ENCODE measurements at regions not wholly inside any gene's neighbourhood (a gene's known extent, or its start where the extent isn't known, plus 50 kb on each side); places are given as distances from the start of the nearest gene placed in this dataset.

GRCh38 chr6:118761645-118762044, 110.3 kb upstream of the CEP85L start:
- TF ChIP-seq CTCF (IDR thresholded peaks at IDR 0.05; ENCODE audit: borderline replicate concordance, insufficient read depth, low read depth, low read length): no peak
- H3K4me3 ChIP-seq (ENCODE audit: low read depth, low read length): no peak overlapping the region

GRCh38 chr6:118758946-118759345, 107.6 kb upstream of the CEP85L start:
- TF ChIP-seq CTCF (IDR thresholded peaks at IDR 0.05; ENCODE audit: borderline replicate concordance, insufficient read depth, low read depth, low read length): no peak
- H3K4me3 ChIP-seq (ENCODE audit: low read depth, low read length): no peak overlapping the region

GRCh38 chr6:118755941-118756646, 104.7 kb upstream of the CEP85L start:
- H3K4me3 ChIP-seq (ENCODE audit: low read depth, low read length): no peak overlapping the region
- no peak for TF ChIP-seq CTCF (IDR thresholded peaks at IDR 0.05; ENCODE audit: borderline replicate concordance, insufficient read depth, low read depth, low read length)

GRCh38 chr6:118752803-118753202, 101.4 kb upstream of the CEP85L start:
- no peak for TF ChIP-seq CTCF (IDR thresholded peaks at IDR 0.05; ENCODE audit: borderline replicate concordance, insufficient read depth, low read depth, low read length)
- no peak overlapping the region for H3K4me3 ChIP-seq (ENCODE audit: low read depth, low read length)

GRCh38 chr6:118751072-118751471, 99.7 kb upstream of the CEP85L start:
- no peak overlapping the region for H3K4me3 ChIP-seq (ENCODE audit: low read depth, low read length)
- no peak for TF ChIP-seq CTCF (IDR thresholded peaks at IDR 0.05; ENCODE audit: borderline replicate concordance, insufficient read depth, low read depth, low read length)

GRCh38 chr6:118750143-118750542, 98.8 kb upstream of the CEP85L start:
- H3K4me3 ChIP-seq (ENCODE audit: low read depth, low read length): no peak overlapping the region
- TF ChIP-seq CTCF (IDR thresholded peaks at IDR 0.05; ENCODE audit: borderline replicate concordance, insufficient read depth, low read depth, low read length): no peak

- TF ChIP-seq CTCF (IDR thresholded peaks at IDR 0.05; ENCODE audit: borderline replicate concordance, insufficient read depth, low read depth, low read length): no peak
- H3K4me3 ChIP-seq (ENCODE audit: low read depth, low read length): no peak overlapping the region
Measured at GRCh38 chr6:118748311-118749062, 97.1 kb upstream of the CEP85L start.
